GM21390 (cell line): ENCODE measurements at regions not wholly inside any gene's neighbourhood (a gene's known extent, or its start where the extent isn't known, plus 50 kb on each side); places are given as distances from the start of the nearest gene placed in this dataset.
"Not testable (repeated sequence)": the region's sequence is repeated elsewhere in the genome, so short reads cannot be mapped to it uniquely, and the experiment has no call there.

Experiments
- ATAC-seq: cut with Tn5 transposase; IDR thresholded peaks from one replicate; pipeline ENCODE4 v1.9.1; 2021; ENCODE audit not compliant: unreplicated experiment

DNA sequence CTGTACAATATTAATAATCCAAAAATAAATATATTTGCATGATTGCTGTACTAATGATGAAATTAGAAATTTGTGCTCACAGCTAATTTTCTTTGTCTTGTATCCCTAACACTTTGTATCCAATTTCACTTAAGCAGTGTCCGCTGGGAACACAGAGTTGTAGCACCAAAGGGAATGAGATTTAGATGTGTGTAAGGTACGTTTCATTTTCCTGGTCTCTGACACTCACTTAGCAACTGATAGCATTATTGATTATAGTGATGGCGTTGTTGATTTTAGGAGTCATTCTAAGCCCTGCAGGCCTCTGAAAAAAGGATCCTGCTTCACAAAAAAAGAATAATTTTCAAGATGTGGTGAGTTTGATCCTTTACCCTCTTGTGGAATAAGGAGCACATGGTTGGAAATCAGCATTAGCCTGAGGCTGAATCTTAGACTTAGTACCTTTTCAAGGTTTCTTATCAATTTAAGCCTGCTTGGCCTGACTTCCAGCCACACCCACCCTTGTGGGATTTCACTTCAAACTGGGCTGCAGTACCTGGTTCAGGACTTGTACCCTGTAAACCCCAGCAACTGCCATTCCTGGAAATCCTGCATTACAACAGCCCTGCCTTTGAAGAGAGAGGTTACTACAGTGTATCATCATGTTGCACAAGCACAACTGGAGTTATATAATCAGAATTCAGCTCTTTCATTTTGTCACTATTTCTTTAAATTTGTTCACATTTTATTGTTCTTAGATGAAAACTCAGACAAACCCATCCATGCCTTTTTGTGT is 116.2 kb downstream of the RND3 start:
- no peak for ATAC-seq

GRCh38 chr2:150370561-150370960 is 116.9 kb downstream of the RND3 start:
- ATAC-seq: no peak

DNA sequence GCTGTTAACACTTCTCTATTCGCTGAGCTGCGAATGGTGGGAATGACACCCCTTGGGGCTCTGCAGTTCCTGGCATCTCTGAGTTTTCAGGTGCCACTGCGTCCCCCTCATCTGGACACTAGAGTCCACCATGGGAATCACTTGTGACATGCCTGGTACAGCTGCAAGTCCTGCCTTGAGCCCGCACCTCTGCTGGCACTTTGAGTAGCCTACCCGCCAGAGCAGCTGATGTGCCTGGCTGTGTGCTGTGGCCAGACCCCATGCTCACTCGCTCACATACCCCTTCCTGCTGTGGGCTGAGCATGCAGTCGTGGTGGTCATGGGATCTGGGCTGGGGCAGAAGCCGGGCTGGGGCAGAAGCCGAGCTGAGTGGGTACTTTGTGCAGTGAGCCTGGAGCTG is 117.6 kb downstream of the RND3 start:
- no peak for ATAC-seq

GRCh38 chr2:150358468-150358807 is 129.0 kb downstream of the RND3 start:
- no peak for ATAC-seq

- peak; percentile 92 for ATAC-seq
Measured at GRCh38 chr2:150357770-150358467, 129.5 kb downstream of the RND3 start.

DNA sequence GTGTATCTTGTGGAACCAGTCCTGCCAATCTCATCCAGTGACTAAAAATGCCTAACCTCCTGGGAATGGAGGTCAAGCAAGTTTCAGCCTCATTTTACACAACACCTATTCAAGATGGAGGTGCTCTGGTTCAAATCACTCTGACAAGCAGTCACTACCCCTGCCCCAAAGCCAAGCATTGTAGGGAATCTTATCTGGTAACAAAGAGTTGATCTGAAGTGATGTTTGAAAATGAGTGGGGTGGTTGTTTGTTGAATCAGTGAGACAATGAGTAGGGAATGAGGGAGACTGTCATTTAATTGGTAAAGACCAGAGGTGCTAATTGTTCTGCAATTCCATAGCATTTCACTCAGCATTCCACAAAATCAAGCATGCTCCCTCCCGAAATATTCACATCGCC is 132.0 kb downstream of the RND3 start:
- ATAC-seq: no peak

DNA sequence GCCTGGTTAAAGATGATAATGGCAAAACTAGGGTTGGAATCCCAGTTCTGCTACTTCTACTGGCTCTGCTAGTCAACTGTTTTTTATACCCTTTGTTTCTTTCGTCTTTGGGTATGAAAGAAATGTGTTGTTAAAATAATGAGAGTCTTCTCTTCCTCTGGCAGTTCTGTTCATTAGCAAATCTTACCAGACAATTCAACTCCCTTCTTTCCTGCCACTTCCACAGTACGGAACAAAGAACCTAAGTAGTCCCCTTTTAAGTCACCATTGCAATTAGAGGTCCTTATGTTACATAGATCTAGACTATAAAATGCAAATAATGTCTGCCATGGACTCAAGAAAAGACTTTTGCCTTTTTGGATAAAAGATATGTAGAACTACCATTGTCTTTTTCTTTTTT is 134.1 kb downstream of the RND3 start:
- ATAC-seq: no peak

GRCh38 chr2:150351922-150352321 is 135.5 kb downstream of the RND3 start:
- ATAC-seq: no peak

GRCh38 chr2:150350500-150350899 is 137.0 kb downstream of the RND3 start:
- no peak for ATAC-seq

DNA sequence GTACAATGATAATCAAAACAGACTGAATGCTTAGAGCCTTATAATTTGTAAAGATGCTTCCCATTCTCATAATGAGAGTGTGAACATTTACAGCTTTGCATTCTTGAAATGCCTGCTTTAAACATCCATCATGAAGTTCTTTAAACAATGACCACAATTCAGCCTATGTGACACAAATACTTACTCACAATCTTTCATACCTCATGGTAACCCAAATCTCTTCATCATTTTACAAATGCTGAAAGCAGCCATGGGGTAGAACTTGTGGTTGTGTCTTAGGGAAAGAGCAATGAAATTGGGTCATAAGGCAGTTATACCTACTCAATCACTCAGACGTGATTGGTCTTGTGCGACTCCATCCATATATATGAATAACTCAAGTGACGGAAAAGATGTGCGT is 140.7 kb downstream of the RND3 start:
- no peak for ATAC-seq

DNA sequence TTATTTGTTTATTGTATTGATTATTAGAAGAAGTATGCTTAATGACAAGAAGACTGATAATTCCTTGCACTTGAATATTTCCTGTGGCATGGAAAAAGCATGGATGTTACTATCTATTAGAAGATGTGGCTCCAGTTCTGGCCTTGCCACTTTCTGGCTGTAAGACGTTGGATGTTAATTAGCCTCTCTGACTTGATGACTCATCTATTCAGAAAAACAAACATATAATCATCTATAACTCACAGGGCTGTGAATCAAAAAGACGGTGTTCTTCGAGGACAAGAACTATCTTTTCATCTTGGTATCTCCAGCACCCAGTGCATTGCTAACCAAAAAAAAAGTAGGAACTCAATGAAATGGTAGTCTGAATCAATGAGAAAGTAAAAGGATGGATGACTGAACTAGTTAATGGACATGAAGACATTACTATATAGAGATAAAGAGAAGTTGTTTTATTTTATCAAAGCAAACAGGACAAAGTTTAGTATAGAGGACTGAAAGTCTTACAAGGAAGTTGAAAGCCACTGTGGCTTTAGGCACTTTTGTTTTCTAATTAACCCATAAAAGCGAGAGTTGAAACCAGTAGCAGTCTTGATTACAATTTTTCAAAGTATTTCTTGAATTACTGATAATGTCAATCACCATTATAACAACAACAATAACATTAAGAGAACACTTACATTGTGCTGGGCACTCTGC is 145.3 kb downstream of the RND3 start:
- ATAC-seq: no peak

GRCh38 chr2:150339951-150340350 is 147.5 kb downstream of the RND3 start:
- no peak for ATAC-seq

DNA sequence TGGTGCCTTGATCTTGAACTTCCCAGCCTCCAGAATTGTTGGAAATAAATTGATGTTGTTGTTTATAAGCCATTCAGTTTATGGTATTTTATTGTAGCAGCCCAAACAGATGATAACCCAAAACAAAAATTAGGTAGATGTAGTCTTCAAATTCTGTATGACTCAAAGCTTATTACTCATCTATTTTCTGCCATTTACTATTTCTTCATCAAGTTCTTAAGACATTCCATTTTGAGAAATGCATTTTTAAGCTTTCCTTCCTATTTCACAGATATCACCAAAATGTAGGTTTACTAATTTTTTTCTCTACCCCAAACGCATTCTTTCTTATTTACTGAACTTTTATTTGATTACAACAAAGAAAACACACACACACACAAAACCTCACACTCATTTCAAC is 148.2 kb downstream of the RND3 start:
- no peak for ATAC-seq

- ATAC-seq: no peak
Measured at GRCh38 chr2:150335596-150335995, 151.9 kb downstream of the RND3 start.

GRCh38 chr2:150332383-150332782 is 155.1 kb downstream of the RND3 start:
- ATAC-seq: no peak

- no peak for ATAC-seq
Measured at GRCh38 chr2:150327564-150328489, 159.6 kb downstream of the RND3 start.

DNA sequence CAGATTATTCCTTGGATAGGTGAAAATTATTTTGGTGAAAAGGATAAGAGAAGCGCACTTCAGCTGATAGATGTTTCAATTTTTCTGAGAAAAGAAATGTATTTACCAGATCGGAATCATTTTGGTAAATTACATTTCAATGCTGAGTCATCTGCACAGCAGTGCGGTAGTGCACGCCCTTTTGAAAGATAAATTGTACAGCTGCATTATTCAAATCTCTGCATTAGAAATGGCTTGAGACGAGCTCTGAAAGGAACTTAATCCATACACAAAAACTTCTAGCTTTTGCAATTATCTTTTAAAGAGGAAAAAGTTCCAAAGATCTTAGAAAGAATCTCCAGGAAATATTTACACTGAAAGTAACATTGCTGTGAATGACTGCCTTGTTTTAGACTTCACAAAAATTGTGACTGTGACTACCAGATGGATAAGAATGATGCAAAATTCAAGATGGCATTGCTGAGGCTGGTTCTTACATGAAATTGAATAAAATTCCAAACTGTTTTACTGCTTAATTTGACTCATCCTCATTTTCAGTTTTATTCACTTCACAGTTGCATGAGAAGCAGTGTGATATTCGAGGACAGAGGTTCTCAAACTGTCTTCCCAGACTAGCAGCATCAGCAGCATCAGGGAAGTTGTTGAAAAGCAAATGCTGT is 161.7 kb downstream of the RND3 start:
- ATAC-seq: no peak

DNA sequence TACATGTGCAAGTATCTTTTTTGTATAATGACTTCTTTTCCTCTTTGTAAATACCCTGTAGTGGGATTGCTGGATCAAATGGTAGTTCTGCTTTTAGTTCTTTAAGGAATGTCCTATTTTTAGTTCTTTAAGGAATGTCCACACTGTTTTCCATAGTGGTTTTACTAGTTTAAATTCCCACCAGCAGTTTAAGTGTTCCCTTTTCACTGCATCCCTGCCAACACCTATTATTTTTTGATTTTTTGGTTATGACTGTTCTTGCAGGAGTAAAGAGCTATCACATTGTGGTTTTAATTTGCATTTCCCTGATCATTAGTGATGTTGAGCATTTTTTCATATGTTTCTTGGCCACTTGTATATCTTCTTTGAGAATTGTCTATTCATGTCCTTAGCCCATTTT is 164.4 kb downstream of the RND3 start:
- not testable (repeated sequence) for ATAC-seq

GRCh38 chr2:150320608-150321007 is 166.9 kb downstream of the RND3 start:
- no peak for ATAC-seq
